HepG2 (cell line): ENCODE measurements at regions not wholly inside any gene's neighbourhood (a gene's known extent, or its start where the extent isn't known, plus 50 kb on each side); places are given as distances from the start of the nearest gene placed in this dataset.

ENCODE experiments used
- CTCF ChIP-seq: sonication (generic); formaldehyde crosslinking; IDR thresholded peaks from 2 replicates; pipeline ENCODE4 v1.5.0; 2020; ENCODE audit warnings: mild to moderate bottlenecking, missing genetic modification reagents, moderate library complexity
- ELF3 ChIP-seq: IDR thresholded peaks from 2 replicates; pipeline ENCODE4 v1.6.1; 2016; ENCODE audit warnings: missing genetic modification reagents, missing compliant biosample characterization
- NBN ChIP-seq: fragments of 450-650 bp; conservative IDR thresholded peaks from 2 replicates; pipeline ENCODE4 v1.6.1; 2017
- NFYC ChIP-seq: IDR thresholded peaks from 2 replicates; pipeline ENCODE4 v1.6.1; 2016; ENCODE audit warnings: missing genetic modification reagents, missing compliant biosample characterization
- NR2C2 ChIP-seq: sonication (generic); formaldehyde crosslinking; IDR thresholded peaks from 2 replicates; pipeline ENCODE4 v1.4.0; 2020; ENCODE audit warnings: missing genetic modification reagents, mild to moderate bottlenecking, moderate library complexity, borderline replicate concordance
- SP140L ChIP-seq: sonication (generic); formaldehyde crosslinking; IDR thresholded peaks from 2 replicates; pipeline ENCODE4 v1.4.0; 2020; ENCODE audit warnings: missing genetic modification reagents, borderline replicate concordance
- USF2 ChIP-seq, 2 experiments: sonication (generic) in 1 of 2; formaldehyde crosslinking in 1 of 2; IDR thresholded peaks; 2 replicates each; pipeline versions ENCODE4 v1.5.1 to v1.6.1; 2011 to 2020; ENCODE audit warnings: borderline replicate concordance in 1 of 2, low read depth in 1 of 2, low read length in 1 of 2, mild to moderate bottlenecking in 1 of 2, missing genetic modification reagents in 1 of 2, moderate library complexity in 1 of 2
- ZNF274 ChIP-seq: sonication (generic); formaldehyde crosslinking; IDR thresholded peaks from 2 replicates; pipeline ENCODE4 v1.5.1; 2020; ENCODE audit warnings: mild to moderate bottlenecking, missing genetic modification reagents
- ZNF281 ChIP-seq: sonication (generic); formaldehyde crosslinking; IDR thresholded peaks from 2 replicates; pipeline ENCODE4 v1.4.0; 2020; ENCODE audit warnings: missing genetic modification reagents, borderline replicate concordance
- ZZZ3 ChIP-seq: sonication (generic); formaldehyde crosslinking; IDR thresholded peaks from 2 replicates; pipeline ENCODE4 v1.4.0; 2020; ENCODE audit warnings: missing genetic modification reagents, mild to moderate bottlenecking, borderline replicate concordance

- TF ChIP-seq CTCF (CRISPR knock-in tag) (no peak), ZNF274 (CRISPR knock-in tag) (no peak), NBN (no peak), ZNF281 (no peak), USF2 (IDR thresholded peaks at IDR 0.05; ENCODE audit: low read depth, low read length) (no peak), USF2 (CRISPR knock-in tag; IDR thresholded peaks at IDR 0.05; ENCODE audit: borderline replicate concordance) (no peak), SP140L (no peak), ZZZ3 (CRISPR knock-in tag) (no peak), ELF3 (CRISPR knock-in tag) (no peak), NR2C2 (CRISPR knock-in tag) (no peak), NFYC (CRISPR knock-in tag) (no peak)
These were observed 2194.3 kb upstream of the CELF4 start for GRCh38 chr18:39759926-39760325.
